Globus pallidus (tissue), 1 donor: ENCODE measurements at regions not wholly inside any gene's neighbourhood (a gene's known extent, or its start where the extent isn't known, plus 50 kb on each side); places are given as distances from the start of the nearest gene placed in this dataset.

Source experiments
- DNase-seq: peaks from one replicate; pipeline ENCODE4 v3.0.0-alpha.2; 2015; ENCODE audit warnings: low spot score

DNA sequence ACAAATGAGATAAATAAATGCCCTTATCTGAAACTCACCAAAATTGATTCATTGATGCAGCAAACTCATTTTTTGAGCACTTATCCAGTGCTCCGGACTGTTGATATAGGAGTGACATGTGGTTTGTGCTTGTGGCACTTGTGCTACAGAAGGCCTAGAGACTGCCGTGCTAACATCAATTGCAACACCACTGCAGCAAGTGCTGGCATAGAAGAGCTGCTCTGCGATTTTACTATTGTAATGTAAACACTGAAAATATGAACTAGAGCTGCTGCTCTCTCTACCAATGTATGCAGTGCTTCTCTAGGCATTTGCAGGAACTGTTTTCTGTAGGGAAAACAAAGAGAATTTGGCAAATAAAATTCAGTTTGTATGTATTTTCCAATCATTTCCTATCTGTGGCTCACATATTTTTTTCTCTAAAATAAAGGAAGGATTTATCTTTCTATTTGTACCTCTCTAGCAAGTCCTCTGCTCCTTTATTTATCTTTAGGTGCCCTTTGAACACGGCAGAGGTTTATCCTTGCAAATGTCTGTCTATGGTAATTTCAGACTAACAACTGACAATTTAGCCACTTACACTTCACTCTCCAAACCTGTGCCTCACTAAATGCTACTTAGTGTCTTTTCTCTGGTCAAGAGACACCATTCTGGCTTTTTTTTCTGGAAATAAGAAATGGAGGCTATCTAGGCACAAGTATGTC, 409.5 kb upstream of the ADGRL2 start:
- DNase-seq: no peak

DNA sequence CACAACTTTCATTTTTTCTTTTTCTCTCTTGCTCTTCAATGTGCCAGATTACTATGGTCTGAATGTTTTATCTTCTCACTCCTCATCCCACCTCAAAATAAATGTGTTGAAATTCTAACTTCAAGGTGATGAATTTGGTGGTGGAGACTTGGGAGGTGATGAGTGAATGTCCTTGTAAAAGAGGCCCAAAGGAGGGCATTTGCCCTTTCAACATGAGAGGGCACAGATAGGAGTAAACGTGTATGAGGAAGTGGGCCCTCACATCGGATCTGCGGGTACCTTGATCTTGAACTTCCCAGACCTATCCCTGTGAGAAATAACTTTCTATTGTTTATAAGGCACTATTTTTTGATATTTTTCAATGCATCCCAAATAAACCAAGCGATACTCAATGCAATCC, 412.3 kb upstream of the ADGRL2 start:
- no peak for DNase-seq

DNA sequence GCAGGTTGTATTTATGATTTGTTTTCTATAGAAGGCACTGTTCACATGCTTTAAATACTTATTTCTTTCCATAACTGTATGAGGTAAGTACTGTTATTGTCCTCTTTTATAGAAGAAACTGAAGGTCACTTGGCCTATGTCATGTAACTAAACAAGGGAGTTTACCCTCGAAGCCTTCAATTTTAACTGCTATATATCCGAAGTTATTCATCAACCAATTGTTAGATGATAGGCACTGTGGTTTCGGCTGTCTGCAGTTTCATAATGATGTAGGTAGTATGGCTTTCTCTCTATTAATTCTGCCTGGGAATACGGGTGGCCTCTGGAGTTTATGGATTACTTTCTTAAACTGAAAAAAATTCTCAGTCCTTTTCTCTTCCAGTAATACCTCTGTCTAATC, 413.3 kb upstream of the ADGRL2 start:
- no peak for DNase-seq

DNA sequence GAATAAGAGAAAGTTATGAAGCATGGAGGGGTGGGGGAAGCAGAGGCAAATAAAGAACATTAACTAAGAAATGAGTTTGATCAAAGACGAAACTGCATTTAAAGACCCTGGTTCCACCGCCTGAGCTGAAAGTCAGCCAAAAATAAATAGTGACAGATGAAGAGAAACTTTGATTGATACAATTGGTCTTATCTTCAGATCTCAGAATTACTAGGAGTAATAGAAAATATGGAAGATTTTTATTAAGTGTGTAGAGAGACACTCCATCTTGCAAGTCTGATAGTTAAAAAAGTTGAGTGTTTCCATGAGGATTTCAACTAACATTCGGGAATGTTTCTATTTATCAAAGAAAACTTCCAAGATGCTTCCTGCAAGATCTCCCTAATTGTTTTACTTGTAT, 418.2 kb upstream of the ADGRL2 start:
- no peak for DNase-seq

DNA sequence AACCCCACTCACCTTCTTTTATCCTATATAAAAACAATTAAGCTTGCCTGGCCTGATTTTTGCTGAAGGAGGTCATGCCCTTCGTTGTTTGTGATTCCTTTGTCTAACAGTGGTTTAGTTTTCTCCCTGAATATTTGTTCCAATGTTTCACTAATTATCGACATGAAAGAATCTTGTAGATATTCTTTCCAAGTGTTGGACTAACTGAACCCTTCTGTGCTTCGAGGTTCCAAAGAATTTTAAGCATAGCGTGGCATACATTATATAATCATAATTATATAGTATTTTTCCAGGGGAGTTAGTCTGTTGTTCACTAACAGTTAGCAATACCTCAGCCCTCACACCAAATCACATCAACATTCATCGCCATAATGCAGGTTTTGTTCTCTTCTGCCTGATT, 418.9 kb upstream of the ADGRL2 start:
- no peak for DNase-seq

DNA sequence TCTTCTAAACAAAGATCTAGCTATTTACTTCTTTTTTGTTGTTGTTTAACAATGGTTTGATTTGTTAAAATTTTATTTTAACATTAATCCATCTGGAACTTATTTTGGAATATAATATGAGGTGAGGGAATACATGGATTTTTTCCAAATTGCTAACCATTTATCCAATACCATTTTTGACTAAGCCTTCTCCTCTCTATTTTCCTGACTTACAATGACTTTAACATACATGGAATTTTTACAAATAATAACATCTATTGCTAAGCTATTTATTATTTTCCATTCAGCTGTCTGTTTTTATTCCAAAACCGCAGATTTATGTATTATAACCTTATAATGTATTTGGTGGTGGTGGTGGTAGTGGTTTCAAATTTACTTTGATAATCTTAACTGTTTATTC, 420.3 kb upstream of the ADGRL2 start:
- DNase-seq: no peak

DNA sequence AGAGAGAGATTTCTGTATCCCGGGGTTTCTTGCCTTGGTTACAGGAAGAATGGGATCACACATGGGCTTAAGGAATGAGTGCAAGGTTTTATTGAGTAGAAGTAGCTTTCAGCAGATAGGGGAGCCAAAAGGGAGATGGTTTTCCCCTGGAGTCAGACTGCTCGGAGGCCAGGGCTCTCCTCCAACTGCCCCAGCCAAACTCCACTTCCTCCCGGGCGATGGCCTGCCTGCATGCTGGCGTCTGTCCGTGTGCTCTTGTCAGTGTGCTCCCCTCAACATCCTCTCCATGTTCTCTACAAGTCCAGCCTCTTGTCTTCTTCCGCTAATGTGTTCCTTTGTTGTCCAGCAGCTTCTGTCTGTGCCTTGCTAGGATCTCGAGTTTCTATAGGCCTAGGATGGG, 421.3 kb upstream of the ADGRL2 start:
- no peak for DNase-seq

DNA sequence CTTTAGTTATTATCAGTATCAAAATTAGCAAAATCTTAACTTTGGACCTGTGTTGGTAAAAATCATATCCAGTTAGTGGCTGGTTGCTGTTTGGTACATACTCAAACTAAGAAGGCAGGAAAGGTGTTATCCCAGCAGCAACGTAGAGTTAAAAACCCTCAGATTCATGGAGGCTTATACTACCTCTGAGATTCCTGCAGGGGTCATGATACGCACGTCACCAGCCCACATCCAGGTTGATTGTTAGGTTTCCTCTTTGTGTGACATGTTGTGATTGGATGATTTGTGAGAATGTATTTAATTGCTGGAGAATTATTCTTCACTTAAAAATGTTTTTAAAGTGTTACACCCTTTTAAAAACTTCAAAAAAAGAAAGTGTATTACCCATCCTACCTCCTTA, 423.3 kb upstream of the ADGRL2 start:
- DNase-seq: no peak

DNA sequence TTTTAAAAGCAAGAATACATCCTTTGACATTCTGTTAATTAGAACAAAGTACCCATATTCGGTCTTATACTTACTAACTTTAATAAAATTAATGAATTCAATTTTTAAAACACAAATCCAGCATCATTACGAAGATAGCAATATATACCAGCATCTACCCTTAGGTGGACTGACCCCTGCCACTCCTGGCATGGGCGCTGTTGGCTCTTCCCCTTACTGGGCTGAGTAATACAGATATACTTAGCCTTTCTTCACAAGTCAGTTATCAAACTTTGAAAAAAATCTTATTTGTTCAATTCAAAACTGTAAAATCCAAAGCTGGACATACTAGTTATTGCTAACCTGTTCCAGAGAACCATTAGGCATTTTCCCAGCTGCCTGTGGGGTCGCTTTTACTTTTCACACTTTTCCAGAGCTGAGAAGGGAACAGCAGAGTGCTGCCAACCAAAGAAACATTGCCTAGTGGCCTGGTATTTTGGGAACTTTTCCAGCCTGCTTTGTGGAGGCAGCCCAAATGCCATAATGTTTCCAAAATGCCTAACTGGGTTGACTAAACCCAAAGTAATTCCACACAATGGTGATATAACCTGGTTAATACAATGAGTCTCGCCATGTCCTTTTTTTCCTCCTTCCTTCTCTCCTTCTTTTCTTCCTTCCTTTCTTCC, 424.7 kb upstream of the ADGRL2 start:
- DNase-seq: no peak

DNA sequence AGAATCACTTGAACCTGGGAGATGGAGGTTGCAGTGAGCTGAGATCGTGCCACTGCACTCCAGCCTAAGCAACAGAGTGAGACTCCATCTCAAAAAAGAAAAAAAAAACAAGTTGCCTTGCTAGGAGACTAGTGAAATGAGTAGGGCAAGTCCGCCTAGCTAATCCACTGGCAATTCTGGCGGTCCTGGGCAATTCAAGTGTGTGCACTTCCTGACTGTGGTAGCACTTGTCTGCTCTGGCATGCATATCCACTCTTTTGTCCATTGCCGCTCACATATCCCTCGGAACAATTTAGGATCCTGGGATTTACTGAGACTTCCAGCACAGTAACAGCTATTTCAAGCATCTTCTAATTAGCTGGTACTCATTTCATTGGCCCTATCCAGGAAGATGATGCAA, 426.3 kb upstream of the ADGRL2 start:
- DNase-seq: no peak

DNA sequence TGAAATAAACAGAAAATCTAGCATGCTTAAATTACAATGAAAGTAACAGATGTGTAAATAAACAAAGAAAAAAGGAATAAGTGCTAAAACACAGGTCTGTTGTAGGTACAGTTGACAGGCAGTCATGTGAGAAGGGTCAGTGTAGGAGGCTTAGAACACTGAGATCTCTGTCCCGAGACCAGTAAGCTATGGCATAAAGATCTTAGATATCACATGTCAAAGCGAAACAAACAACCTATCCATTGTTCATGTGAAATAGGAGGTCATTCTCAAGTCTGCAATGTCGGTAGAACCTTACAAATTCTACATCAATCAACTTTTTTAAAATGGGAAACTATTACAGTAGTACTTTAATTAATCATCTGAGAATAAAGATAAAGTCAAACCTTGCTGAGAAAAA, 428.9 kb upstream of the ADGRL2 start:
- no peak for DNase-seq

DNA sequence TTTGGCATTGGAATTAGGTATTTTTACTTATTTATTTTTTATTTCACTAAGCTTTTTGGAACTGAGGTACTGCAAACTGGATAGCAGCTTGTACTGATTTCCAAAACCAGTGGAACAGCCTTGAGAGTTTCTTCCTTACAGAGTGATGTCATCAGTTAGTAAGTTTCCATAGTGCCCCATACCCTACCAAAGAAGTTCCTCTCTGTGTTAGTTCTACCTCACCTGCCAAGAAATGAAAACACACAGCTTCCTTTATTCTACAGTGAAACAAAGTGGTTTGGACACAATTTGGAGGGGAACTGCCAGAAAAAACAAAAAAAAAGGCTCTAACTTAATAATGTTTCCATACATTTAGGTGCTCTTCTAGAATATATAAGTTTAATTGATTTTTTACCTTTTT, 430.9 kb upstream of the ADGRL2 start:
- DNase-seq: no peak

DNA sequence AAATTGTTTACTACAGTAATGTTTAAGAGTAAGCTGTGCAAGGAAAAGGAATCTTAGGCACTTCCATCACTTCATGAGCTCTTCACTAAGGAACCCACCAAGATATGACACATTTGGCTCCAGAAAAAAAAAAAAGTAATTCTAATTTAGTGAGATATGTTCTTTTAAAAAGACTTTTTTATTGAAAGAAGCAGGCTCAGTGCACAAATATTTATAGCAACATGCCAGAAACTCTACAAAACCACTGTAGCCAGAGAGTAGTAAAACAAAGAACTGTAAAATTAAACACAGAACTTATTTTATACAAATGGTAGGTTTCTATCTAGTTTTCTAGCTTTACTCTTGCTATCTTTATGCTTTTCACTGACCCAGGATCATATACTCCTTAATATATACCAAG, 434.6 kb upstream of the ADGRL2 start:
- no peak for DNase-seq

DNA sequence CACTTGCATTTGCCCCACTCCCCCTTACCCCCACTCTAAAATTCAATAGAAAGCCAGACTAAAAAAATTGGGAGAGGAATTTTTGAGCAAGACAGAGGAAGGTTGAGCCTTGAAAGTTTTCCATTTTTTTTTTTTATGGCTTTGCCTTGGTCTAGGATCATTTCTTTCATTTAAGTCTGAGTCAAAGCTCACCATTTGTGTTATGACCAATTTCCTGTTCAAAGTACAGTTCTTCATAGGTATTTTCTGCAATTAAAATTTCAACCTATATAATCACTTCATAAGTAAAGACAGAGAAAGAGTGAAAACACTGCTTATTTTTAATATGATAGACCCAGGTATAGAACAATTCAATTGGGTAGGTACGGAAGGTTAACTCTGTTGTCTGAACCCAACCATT, 436.6 kb upstream of the ADGRL2 start:
- no peak for DNase-seq

DNA sequence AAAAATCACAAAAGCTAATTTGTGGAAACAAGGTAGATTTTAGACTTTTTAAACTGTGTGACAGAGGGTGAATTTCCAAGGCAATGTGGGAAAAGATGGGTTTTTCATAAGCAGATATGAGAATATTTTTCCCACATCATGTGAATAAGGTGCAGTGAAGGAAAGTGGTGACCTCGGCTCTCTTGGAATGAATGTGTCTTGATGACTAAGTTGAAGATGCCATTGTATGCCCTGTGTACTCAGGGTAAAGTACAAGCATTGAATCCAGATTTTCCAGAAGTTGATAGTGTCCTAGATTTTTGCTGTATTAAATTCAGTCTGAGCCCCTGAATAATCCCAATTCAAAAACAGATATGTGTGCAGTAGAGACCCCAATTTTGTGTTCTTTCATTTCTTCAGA, 442.6 kb upstream of the ADGRL2 start:
- DNase-seq: no peak

DNA sequence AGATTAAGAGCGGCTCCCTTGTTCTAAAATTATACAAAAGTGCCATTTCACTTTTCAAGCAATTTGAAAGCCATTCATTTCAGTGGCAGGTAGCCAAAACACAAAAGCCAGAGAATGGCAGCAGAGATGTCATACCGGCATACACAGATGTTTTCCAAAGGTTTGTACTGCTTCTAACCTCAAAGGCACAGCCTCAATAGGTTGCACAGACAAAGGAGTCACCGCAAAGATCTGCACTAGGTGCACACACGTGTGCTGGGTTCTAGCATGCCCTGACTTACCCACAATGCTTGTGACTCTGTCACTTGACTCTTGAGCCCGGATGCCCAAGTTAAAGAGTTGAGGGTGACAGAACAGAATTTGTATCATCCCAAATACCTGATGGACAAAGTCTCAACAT, 448.9 kb upstream of the ADGRL2 start:
- DNase-seq: no peak

DNA sequence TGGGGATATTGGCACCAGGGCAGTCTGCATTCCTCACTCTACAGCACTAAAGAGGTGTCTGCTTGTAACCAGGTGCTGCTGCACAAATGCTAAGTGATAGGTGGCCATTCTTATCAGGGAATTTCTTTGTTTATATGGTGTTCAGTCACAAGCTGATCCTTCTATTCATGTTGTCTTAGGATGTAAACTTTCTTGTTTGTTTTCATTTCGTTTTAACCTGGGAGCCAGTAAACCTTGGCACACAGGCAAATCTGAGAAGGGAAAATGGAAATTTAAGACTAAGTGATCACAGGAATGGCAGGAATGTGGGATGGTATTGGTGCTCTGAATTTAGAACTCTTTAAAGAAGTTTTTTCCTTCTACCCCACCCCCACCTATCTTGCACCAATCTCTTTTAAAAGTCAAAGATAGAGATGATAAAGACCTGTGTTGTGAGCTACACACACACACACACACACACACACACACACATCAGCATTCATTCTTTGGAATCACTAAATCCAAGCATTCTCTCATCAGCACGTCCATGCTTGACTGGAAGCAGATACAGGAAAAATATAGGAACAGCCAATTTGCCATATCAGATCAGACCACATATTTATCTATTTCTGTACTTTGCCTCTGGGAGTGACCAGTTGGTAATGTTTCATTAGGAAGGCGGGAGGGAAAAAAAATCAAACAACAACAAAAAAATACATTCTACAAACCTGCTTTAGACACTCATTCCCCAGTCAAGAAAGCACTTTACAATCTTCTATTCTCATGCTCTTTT, 451.4 kb upstream of the ADGRL2 start:
- no peak for DNase-seq

DNA sequence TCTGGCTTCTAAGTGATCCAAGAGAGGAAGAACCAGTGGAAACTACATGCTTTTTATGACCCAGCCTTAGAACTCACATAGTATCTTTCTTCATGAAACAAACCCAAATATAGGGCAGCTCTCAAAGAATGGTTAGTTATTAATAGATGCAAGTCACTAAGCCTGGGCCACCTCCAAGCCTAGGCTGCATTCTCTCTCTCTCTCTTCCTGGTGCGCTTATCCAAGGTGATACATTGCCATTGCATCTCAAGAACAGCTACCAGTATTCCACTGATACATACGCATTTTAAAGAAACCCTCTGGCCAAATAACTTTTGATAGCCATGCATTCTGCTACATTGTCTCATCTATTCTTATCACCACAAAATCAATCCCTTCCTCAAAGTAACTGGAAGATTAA, 455.6 kb upstream of the ADGRL2 start:
- DNase-seq: no peak

DNA sequence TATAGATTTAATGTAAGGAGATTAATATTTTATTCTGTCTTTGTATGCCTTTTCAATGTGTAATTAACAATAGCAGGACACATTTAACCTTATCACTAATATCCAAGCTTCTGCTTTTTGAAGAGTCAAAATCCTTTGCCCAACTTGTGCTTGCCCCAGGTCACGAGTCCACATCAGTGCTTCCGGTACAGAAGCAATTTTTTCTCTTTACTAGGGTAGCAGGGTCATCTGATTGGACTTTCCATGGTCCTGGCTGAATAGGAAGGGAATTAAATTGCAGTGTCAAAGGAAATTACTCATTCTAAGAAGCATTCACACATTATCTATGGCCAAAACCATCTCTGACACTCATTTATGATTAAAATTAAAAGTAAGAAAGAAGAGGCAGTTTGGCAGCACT, 460.5 kb upstream of the ADGRL2 start:
- DNase-seq: no peak

DNA sequence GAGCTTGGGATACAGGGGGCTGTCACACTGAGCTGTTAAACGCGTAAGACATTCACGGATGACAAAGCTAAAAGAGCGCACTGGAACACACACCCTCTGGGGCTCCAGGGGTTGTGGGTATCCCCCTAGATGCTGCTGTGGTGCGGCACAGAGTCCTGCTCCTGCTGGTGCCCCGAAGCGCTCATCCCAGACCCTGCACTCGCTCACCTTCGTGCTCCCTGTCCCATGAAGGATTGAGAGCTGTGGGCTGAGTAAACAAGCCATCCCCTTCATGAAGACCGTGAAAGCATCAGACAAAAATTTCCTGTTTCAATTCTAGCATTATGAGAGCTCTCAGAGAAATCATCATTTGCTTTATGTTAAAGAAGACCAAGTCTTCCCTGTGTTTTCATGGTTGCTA, 463.5 kb upstream of the ADGRL2 start:
- no peak for DNase-seq

DNA sequence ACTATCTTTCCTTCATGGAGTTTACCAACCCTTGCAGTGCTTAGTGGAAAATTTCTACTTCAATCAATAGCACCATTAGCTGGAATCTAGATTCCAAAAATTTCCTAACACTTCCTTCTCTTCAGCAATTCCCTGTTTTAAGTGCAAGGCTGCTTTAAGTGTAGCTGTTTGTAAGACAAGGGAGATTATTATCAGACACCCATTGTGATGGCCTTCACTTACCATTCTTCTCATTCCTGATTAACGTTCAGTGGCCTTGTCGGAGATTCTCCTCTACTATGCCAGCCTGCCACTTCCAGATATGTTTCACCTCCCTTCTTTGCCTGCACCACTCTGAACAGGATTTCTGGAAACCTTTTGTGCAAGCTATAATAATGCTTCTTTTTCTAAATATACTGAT, 464.9 kb upstream of the ADGRL2 start:
- DNase-seq: no peak

DNA sequence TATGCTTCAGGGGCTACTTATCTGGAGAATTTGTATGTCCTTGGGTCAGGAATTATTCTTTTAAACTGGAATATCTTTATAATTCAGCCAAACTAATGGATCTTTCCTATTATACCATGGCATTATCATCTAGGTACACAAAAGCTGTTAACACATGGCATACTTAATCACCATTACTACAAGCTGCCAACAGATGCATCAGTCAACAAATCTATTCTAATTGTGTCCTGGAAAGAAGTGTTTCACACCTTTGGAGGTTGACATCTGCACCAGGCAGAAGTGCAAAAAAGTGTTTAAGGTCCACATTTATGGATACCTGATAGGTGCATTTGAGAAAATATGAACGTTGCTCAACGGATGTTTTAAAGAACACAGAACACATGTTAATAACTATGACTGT, 470.2 kb upstream of the ADGRL2 start:
- no peak for DNase-seq

DNA sequence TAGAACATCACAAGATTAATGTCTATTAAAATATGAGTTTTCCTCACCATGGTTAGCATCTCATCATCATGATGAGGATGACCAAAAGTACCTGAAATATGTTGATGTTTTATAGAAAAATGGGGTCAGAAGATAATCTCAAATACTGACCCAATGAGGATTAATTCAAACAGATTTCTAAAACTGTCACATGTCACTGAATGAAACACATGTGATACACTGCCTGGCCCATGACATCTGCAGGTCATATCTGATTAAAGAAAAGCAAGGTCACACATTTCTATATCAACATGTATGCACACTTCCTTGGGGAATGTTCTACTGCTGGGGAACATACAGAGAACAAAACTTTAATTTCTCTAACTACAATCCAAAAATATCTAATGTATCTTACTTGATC, 470.6 kb upstream of the ADGRL2 start:
- no peak for DNase-seq

DNA sequence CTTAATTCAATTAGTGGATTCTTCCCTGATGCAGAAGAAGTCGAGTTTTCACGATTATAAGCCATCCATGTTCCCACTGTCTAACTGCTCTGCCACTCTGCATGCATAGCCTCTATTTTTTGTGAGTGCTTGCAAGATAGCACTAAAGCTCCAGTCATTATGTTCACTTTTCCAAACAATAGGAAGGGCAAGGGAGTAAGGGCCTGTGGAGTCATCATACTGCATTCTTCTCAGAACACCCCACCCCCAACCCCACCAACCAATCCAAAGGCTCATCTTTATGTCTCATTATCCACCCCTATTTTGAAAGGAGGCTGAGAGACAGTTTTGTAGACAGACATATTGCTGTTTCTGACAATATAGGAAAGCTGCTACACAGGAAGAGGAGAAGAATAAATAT, 471.7 kb upstream of the ADGRL2 start:
- DNase-seq: no peak
